ENCODE measurements at regions not wholly inside any gene's neighbourhood (a gene's known extent, or its start where the extent isn't known, plus 50 kb on each side); places are given as distances from the start of the nearest gene placed in this dataset.

DNA sequence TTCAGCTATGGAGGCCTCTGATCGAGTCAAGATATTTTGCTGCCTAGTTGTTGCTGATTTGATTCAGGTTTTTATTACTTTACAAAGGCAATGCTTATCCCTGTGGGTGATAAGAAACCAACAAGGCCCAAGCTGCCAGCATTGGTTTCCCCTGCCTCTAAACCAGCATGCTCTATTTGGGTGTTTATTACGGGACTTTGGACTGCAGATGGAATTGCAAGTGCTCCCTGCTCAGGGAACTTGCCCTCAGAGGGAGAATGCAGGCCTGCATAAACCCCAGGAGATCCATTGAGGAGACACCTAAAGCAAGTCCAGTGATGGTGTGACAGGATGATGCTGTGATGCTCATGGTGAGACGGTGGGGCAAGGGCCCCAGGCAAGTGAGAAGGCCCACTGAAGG, 172.1 kb downstream of the VAPA start:
- TF ChIP-seq ZNF776 (tag by site-specific recombination; IDR thresholded peaks at IDR 0.05; ENCODE audit: borderline replicate concordance) (no peak), CTCF (tag by site-specific recombination; IDR thresholded peaks at IDR 0.05) (no peak), ZNF174 (tag by site-specific recombination; IDR thresholded peaks at IDR 0.05) (no peak), ZNF777 (tag by site-specific recombination; IDR thresholded peaks at IDR 0.05; ENCODE audit: borderline replicate concordance) (no peak), ZNF521 (tag by site-specific recombination; IDR thresholded peaks at IDR 0.05) (no peak), ZNF473 (tag by site-specific recombination; IDR thresholded peaks at IDR 0.05) (no peak), PATZ1 (tag by site-specific recombination; IDR thresholded peaks at IDR 0.05) (no peak), WT1 (tag by site-specific recombination; IDR thresholded peaks at IDR 0.05) (no peak), ZBTB20 (tag by site-specific recombination; IDR thresholded peaks at IDR 0.05) (no peak), ZFHX2 (tag by site-specific recombination; conservative IDR thresholded peaks at IDR 0.05) (no peak), ZNF513 (tag by site-specific recombination; IDR thresholded peaks at IDR 0.05) (no peak), ZNF629 (tag by site-specific recombination; IDR thresholded peaks at IDR 0.05) (no peak)
